BE2C (cell line): ENCODE measurements at regions not wholly inside any gene's neighbourhood (a gene's known extent, or its start where the extent isn't known, plus 50 kb on each side); places are given as distances from the start of the nearest gene placed in this dataset.

Experiments
- DNase-seq: peaks from one replicate; pipeline ENCODE4 v3.0.0-alpha.2; 2020
- H3K27me3 ChIP-seq: fragments of 250-450 bp; sonication (Bioruptor Pico); 2 replicates; pipeline ENCODE4 v1.5.1; 2020; ENCODE audit warnings: mild to moderate bottlenecking
- H3K36me3 ChIP-seq: fragments of 250-450 bp; sonication (Bioruptor Pico); 2 replicates; pipeline ENCODE4 v1.5.1; 2020; ENCODE audit warnings: mild to moderate bottlenecking
- H3K4me1 ChIP-seq: fragments of 250-450 bp; sonication (Bioruptor Pico); 2 replicates; pipeline ENCODE4 v1.5.1; 2020
- H3K4me3 ChIP-seq: 2 replicates; pipeline ENCODE4 v1.5.1; 2011; ENCODE audit warnings: low read depth, low read length
- H3K9me3 ChIP-seq: fragments of 250-450 bp; sonication (Bioruptor Pico); 2 replicates; pipeline ENCODE4 v1.5.1; 2020
- TF ChIP-seq, protein P1 (sequence below): IDR thresholded peaks from 2 replicates; pipeline ENCODE4 v1.5.1; 2012; ENCODE audit warnings: mild to moderate bottlenecking, low read depth, low read length

- Histone ChIP-seq H3K27me3 (peaks cover 95% of the 10 kb centered on the region), H3K36me3 (no peaks in the 10 kb centered on the region), H3K9me3 (no peaks in the 10 kb centered on the region), H3K4me1 (no peaks in the 10 kb centered on the region), H3K4me3 (no peak overlapping the region)
- TF ChIP-seq, protein P1, sequence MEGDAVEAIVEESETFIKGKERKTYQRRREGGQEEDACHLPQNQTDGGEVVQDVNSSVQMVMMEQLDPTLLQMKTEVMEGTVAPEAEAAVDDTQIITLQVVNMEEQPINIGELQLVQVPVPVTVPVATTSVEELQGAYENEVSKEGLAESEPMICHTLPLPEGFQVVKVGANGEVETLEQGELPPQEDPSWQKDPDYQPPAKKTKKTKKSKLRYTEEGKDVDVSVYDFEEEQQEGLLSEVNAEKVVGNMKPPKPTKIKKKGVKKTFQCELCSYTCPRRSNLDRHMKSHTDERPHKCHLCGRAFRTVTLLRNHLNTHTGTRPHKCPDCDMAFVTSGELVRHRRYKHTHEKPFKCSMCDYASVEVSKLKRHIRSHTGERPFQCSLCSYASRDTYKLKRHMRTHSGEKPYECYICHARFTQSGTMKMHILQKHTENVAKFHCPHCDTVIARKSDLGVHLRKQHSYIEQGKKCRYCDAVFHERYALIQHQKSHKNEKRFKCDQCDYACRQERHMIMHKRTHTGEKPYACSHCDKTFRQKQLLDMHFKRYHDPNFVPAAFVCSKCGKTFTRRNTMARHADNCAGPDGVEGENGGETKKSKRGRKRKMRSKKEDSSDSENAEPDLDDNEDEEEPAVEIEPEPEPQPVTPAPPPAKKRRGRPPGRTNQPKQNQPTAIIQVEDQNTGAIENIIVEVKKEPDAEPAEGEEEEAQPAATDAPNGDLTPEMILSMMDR = no peak
- DNase-seq = no peak
Measured at GRCh38 chr17:79395545-79395944, 215.3 kb downstream of the RBFOX3 start.

DNA sequence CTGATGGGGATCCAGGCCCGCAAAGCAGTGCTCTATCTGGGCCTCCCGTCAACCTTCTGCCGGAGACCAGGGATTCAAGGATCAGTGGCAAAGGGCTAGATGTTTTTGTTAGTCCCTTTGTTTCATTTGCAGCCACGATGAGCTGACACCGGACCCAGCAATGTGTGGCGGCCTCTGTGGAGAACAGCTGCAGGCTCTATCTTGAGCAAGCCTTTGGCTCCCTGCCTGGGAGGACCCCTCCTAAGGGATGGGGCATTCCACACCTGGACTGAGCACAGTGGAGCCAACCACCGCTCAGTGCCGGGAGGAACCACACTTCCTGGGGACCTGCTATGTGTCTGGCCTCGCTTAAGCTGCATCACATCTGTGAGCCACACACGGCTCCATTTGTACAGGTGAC lies 215.8 kb downstream of the RBFOX3 start:
- H3K4me1 ChIP-seq = no peaks in the 10 kb centered on the region
- H3K4me3 ChIP-seq = no peak overlapping the region
- no peaks in the 10 kb centered on the region for H3K36me3 ChIP-seq
- H3K27me3 ChIP-seq = peaks cover 95% of the 10 kb centered on the region
- DNase-seq = no peak
- TF ChIP-seq, protein P1 = no peak
- H3K9me3 ChIP-seq = no peaks in the 10 kb centered on the region

GRCh38 chr17:79393358-79394052 lies 217.3 kb downstream of the RBFOX3 start:
- peak; percentile 87 for DNase-seq
- peaks cover 95% of the 10 kb centered on the region for H3K27me3 ChIP-seq
- H3K4me3 ChIP-seq = no peak overlapping the region
- no peaks in the 10 kb centered on the region for H3K4me1 ChIP-seq
- no peaks in the 10 kb centered on the region for H3K36me3 ChIP-seq
- no peaks in the 10 kb centered on the region for H3K9me3 ChIP-seq
- TF ChIP-seq, protein P1 = peak; percentile 97

DNA sequence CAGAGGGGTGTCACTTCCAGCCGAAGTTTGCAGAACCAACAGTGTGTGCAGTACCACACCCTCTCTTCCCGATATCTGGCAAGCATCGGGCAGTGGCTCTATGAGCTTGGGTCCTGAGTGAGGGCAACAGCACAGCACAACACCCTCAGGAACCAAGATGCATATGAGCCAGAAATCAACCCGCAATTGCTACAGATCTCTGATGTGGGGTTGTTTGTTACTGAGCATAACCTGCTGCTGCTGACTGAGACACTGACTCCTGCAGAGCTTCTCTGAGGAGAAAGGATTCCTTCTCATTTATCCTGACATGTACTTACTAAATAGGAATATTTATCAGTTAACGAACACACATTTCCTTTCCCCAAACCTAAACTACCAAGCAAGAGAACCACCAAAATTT lies 218.3 kb downstream of the RBFOX3 start:
- TF ChIP-seq, protein P1 = no peak
- Histone ChIP-seq H3K36me3 (no peaks in the 10 kb centered on the region), H3K4me1 (no peaks in the 10 kb centered on the region), H3K4me3 (no peak overlapping the region), H3K27me3 (peaks cover 95% of the 10 kb centered on the region), H3K9me3 (no peaks in the 10 kb centered on the region)
- no peak for DNase-seq

DNA sequence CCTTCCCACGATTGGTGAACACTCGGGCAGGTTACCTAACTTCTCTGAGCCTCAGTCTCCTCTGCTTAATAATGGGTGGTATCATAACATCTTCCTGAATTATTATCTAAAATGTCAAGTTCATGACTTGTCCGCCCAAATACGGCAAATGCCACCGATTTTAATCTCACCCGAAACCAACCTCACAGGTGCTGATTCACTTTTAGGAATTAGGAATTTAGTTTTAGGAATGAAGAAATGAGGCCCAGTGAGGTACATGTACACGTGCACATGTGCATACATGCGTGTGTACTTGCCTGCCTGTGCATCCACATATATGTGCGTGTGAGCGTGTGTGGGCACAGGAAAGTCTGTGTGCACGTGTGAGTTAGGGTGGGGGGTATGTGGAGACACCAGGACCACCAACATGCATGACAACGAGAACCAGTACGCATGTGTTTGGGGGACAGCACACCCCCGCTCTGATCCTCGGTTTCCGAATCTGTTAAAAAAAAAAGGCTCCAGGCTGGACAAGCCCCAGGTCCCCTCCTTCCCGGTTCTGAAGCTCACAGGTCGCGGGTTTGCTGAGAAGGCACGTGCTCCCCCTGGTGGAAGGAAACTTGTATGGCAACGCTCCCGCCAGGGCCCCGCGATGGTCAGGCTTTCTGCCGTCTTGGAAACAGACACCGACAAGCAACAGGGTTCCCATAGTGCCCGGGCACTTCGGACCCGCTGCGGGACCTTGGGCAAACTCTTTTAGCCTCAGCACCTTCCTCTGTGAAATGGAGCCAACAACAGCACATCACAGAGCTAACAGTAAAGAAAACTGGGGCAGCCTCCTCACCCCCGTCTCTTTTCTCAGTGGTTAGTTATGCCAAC lies 219.2 kb downstream of the RBFOX3 start:
- TF ChIP-seq, protein P1 = peak; percentile 89
- DNase-seq = peak; percentile 78
- no peaks in the 10 kb centered on the region for H3K36me3 ChIP-seq
- no peaks in the 10 kb centered on the region; the same call in 1 of the 2 replicates for H3K9me3 ChIP-seq
- no peak overlapping the region for H3K4me3 ChIP-seq
- H3K27me3 ChIP-seq = peaks cover 88% of the 10 kb centered on the region
- no peaks in the 10 kb centered on the region for H3K4me1 ChIP-seq

- H3K27me3 ChIP-seq = peaks cover 71% of the 10 kb centered on the region
- H3K4me1 ChIP-seq = no peaks in the 10 kb centered on the region
- TF ChIP-seq, protein P1 = no peak
- no peak for DNase-seq
- H3K9me3 ChIP-seq = no peaks in the 10 kb centered on the region; the same call in 1 of the 2 replicates
- H3K4me3 ChIP-seq = no peak overlapping the region
- no peaks in the 10 kb centered on the region for H3K36me3 ChIP-seq
Measured at GRCh38 chr17:79389896-79390295, 221.0 kb downstream of the RBFOX3 start.
